ENCODE measurements at regions not wholly inside any gene's neighbourhood (a gene's known extent, or its start where the extent isn't known, plus 50 kb on each side); places are given as distances from the start of the nearest gene placed in this dataset.
"Not testable (repeated sequence)": the region's sequence is repeated elsewhere in the genome, so short reads cannot be mapped to it uniquely, and the experiment has no call there.

DNA sequence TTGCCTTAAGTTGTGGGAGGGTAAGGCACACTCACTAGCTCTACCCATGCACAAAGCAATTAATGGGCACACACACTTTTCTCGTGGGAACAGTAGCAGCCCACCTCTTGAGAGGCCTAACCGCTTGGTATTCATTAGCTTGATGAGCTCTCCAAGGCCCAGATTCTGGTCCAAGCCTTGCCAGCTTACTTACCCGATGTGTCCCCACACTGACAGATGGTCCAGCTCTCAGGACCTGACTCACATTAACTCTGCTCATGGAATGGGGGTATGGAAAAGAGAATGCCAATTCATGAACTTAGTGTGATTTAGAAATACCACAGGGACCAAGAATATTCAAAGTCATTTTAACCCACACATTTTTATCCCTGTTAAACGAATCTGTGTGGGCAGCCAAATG, 106.8 kb upstream of the CACHD1 start:
- no peak for DNase-seq

DNA sequence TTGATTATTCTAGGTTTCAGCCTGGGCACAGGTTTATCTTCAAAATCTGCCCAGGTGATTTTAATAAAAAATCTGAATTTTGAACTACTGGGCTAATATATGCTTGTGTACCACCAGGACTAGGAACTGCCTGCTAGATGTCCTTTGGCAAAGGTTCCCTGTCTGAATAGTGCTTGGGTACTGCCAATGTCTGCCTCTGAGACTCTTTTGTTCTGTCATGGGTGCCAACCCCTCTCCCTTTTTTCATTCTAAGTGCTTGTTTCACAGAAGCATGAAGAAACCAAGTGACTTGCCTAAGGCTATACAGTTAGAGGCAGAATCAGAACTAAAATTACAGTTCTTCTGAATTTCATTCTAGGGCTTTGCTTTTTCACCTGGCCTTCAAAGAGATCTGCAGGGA, 106.3 kb upstream of the CACHD1 start:
- no peak for DNase-seq

DNA sequence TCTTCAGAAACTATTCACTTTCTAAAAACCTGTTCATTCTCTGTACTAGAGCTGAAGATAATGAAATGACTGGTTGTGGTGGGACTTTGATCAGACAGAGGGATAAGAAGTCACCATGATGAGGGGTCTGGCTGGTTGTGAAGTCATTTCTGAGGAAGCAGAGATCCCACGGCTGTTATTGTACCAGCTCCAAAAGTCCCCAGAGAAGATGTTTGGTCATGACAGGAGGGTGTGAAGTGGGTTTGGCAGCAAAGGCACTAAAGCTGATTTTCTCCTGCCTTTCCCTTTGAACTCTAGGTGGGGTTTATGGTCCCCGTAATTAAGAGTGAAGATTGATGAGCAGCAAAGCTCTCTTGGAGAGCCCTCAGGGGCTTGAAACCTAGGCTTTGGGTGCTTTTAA, 103.1 kb upstream of the CACHD1 start:
- DNase-seq = no peak

DNA sequence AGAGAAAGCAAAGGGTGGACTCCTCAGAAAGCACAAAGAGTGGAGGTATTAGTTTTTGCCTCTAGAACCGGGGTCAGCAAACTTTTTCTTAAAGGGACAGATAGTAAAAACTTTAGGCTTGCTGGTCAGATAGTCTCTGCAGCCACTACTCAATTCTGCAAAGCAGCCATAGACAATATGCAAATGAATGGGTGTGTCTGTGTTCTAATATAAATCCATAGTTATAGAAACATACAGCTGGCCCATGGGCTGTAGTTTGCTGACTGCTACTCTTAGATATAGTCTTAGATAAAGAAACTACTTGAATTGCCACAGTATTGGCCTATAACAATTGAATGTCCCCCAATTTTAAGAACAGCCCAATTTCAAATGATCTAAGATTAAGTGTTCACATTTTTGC, 101.6 kb upstream of the CACHD1 start:
- DNase-seq = no peak

DNA sequence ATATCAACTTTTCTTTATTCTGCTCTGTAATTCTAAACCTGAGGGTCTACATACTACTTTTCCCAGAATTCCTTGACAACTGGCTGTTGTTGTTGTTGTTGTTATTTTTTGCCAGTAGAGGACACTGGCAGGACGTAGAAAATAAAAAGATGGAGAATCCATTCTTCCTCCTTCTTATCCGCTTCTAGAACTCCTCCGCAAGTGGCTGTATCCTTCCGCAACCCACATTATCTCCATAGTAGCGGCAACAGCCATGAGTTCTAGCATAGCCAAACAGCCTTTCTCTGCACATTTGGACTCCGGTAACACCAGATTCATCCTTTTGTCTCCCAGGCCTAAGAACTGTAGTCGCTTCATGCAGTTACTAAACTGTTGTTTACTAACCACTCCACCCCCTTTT, 91.1 kb upstream of the CACHD1 start:
- DNase-seq = no peak

DNA sequence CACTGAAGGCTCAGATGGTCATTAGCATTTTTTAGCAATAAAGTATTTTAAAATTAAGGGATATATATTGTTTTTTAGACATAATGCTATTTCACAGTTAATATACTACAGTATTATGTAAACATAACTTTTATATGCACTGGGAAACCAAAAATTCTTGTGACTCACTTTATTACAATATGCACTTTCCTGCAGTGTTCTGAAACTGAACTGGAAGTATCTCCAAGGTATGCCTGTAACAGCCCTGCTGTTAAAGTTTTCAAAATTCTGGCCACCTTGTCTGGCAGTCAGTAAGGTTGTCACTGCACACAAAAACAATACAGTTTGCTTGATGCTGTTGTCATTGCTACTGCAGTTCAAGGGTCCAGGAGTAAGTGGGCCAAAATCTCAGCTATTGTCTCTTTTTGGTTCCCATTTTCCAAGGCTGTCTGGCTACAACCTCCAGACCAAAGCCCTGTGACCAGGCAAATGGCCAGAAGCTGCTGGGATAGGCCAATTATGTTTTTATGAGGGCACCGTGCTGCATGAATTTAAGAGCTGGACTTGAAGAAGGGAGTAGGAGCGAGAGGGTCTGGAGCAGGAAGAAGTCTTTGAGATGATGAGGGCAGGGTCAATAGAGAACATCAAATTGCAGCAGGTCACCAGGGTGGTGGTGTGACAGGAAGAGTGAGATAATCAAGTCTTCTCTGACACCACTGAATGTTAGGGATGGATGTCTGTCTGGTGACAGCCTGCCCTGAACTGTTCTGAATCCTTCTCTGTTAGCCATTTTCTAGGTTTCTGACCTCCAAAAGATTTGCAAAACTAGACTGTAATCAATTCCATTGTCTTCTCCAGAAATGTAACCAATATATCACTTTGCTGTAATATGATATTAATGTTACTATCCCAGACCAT, 82.3 kb upstream of the CACHD1 start:
- no peak for DNase-seq

DNA sequence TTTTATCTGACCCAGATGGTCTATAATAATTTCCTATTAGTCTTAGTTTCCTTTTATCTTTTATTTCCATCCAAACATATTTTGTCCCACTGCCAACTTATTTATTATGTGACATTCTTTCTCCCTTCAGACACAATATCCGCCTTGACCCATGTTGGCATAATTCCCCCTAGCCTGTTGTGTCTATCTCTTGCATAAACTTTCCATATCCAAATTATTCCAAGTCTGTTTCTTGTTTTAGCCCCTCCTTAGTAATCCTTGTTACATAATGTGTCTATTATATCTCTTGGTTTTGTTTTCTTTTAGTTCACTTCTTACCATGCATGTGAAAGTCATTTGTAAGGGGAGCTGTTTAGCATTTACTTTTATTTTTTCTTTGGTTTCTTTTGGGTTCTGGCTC, 81.6 kb upstream of the CACHD1 start:
- no peak for DNase-seq

DNA sequence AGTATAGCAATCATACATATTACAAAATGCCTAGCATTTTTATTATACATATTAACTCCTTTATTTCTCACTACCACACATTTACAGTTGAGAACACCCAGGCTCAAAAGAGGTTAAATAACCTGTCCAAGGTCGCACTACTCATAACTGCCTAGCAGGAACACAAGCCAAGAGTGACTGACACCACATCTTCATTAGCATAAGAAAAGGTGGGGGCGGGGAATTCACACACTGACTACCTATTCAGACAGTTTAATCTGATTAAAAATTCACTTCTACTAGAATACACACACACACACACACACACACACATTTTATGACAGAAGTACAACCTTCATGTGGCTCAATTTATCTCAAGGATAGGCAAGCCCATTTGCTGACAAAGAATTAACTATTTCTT, 77.8 kb upstream of the CACHD1 start:
- DNase-seq = no peak

DNA sequence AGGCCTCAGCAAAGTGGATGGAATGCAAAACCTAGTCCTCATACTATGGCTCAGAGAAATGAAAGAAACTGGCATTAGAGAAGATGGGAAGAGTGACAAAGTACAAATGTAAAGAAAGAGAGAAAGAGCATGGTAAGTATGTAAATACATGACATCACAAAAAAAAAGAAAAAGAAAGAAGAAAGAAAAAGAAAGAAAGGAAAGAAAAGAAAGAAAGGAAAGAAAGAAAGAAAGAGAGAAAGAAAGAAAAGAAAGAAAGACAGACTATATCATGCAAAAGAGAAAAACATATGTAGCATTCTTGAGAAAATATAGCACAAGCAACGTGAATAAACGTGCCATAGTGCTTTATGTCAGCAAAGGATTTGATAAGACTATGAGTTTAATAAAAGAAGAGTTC, 76.1 kb upstream of the CACHD1 start:
- DNase-seq = no peak

DNA sequence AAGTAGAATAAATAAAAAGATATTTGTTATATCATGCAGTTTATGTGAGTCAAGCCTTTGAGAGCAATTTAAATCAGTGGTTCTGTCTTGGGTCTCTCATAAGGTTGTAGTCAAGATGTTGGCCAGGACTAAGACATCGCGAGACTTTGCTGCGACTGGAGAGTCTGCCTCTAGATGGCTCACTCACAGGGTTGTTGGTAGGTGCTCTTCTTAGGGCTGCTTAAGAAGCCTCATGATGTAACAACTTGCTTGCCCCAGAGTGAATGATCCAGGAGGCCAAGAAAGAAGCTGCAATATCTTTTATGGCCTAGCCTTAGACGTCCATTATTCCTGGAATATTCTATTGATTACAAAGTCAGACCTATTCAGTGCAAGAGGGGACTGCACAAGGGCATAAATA, 73.1 kb upstream of the CACHD1 start:
- DNase-seq = no peak

DNA sequence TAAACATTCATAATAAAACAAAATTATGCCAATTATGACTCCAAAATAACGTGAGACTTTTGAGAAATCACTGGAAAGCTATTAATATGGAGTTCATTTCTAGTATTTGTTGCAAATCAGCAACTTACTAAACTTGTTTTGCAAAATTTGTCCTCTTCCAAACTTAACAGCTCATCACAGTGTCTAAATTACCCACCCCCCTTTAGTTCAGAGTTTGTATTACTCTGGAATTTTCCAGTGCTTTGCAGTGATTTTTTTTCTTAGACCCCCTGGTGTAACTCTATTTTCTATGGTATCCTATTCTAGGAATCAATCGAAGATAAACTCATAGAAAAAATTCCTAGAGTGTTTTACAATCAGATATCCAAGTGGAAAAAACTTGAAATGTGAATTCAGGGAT, 72.4 kb upstream of the CACHD1 start:
- no peak for DNase-seq

DNA sequence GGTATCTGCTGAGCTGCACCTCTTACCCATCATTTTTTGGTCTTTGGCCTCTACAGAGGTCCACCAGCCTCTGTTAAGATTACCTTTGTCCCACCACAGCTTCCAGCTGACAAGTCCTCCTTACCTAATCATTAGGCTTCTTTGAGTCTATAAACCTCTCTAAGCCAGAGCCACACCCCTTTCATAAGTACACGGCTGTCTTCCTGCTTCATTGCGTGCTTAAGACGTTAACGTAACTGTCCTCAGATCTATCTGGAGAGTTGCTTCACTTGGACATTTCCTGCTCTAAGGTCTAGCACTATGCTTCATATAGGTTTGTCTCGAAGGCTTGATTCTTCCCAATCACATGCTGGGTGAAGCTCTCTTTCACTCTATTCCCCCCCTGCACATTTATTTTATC, 71.0 kb upstream of the CACHD1 start:
- DNase-seq = no peak

DNA sequence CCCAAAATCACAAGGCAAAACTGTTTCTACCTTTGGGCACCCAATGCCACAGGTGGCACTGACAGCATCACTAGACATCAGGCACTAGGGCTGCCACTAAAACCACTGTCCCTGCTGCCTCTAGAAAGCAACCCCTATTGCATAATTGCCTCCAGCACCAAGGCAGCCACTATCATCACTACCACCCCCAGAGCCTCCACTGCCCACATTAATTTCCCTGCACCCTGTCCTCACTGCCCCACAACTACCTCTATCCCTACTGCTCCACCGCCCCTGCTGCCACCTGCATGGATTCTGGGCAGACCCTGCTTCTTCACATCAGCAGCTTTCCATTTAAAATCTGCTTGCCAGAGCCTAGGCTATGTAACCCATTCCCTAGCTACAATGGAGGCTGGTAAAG, 68.6 kb upstream of the CACHD1 start:
- no peak for DNase-seq

DNA sequence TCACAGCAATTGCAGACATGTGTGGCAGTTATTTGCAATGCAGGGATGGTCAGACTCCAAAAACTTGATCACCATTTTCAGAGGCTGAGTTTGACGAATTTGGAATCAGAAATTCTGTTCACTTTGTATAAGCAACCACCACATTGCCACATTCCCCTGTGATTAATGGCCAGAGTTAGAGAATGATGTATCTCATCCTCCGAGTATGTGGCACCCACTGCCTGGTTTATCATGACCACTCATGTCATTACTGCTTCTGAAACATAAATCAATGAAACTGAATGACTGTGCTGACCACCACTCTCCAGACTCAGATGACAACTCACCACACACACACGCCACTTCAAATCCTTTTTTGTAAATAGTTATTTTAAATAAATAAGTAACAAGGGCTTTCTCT, 66.6 kb upstream of the CACHD1 start:
- DNase-seq = no peak

DNA sequence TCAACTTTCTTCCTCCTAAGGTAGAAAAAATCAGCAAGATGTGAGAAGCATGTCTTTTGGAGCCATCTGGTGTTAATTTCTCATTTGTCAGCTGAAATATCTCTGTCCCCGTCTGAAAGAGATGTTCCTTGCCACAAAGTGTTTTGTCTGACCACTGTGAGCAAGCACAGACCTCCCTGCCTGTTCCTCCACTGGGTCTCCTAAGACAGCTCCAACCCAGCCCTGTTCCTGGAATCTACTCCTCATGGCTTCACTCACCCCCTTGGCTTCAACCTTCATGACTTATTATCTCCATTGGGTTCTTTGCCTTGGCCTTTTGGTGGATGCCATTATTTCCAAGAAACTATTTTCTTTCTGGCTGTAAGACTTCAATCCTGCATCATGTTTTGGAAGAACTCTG, 65.7 kb upstream of the CACHD1 start:
- no peak for DNase-seq

DNA sequence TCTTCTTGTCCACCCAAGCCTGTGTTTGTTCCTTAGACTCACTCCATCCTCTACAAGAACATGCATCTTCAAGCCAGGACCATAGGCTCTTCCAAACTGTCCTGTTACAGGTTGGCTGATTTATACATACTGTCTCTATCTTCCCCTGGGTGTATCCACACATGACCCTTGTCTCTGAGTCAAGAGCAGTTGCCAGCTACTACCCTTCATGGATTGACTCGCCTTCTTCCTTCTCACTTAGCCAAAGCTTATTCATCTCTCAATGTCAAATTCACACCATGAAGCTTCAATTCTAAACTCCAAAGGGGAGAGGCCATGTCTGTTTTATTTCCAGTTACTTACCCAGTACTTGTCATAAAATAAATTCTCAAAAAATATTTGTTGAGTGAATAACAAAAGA, 64.1 kb upstream of the CACHD1 start:
- DNase-seq = no peak

DNA sequence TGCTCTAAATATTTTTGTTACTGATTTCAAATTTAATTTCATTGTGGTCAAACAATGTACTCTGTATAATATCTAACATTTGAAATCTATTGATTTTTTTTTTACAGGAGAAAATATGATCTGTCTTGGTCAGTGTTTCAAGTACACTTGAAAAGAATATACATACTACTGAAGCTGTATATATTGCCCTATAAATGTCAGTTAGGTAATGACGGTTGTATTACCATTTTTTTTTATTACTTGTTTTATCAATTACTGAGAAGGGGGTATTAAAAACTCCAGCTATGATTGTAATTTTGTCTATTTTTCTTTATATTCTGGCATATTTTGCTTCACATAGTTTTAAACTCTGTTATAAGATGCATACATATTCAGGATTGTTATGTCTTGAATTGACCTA, 59.7 kb upstream of the CACHD1 start:
- no peak for DNase-seq

DNA sequence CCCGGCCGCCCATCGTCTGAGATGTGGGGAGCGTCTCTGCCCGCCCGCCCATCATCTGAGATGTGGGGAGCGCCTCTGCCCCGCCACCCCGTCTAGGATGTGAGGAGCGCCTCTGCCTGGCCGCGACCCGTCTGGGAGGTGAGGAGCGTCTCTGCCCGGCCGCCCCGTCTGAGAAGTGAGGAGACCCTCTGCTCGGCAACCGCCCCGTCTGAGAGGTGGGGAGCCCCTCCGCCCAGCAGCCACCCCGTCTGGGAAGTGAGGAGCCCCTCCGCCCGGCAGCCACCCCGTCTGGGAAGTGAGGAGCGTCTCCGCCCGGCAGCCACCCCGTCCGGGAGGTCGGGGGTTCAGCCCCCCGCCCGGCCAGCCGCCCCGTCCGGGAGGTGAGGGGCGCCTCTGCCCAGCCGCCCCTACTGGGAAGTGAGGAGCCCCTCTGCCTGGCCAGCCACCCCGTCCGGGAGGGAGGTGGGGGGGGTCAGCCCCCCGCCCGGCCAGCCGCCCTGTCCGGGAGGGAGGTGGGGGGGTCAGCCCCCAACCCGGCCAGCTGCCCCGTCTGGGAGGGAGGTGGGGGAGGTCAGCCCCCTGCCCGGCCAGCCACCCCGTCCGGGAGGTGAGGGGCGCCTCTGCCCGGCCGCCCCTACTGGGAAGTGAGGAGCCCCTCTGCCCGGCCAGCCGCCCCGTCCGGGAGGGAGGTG, 54.9 kb upstream of the CACHD1 start:
- DNase-seq = not testable (repeated sequence)

DNA sequence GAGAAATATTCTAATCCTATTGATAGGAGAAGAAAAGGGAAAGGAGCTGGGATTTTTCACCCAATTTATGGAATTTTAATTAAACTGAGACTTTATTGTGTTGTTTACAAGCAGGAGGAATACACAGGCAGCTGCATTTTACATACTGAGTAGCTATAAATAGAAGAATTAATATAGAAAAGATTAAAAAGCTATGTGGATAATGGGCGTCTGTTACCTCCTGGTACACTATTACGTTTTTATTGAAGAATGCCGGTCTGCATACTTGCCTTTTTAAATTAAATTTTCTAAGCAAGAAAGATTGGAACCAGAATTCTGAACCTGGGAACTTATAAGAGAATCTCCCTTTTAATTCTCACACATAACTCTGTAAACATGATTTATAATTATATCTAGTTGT, 52.1 kb upstream of the CACHD1 start:
- DNase-seq = no peak
